ENCODE measurements at regions not wholly inside any gene's neighbourhood (a gene's known extent, or its start where the extent isn't known, plus 50 kb on each side); places are given as distances from the start of the nearest gene placed in this dataset.

DNA sequence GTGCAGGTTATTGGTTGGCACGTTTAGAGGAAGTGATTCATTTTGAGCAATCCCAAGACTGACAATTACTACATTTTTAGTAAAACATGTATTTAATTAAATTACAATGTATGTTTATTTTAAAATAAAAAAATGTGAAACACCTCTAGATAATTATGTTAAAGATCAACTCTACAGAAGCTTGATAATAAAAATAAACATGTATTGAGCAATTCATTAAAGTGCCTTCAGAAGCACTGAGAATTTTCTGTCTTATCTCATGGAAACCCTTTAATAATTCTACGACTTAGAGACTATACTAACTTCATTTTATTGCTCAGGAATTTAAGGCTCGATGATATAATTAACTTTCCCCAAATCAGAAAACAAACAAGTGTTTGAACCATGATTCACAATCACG is 208.0 kb upstream of the BRINP3 start:
- DNase-seq (ENCODE audit: low spot score) (no peak), ATAC-seq (no peak)
- no peaks in the 10 kb centered on the region for H3K36me3 Mint-ChIP-seq
- no peak overlapping the region for H3K4me3 Mint-ChIP-seq
- peaks cover 3% of the 10 kb centered on the region; the same call in 1 of the 2 replicates for H3K9me3 Mint-ChIP-seq
- no peak overlapping the region for H3K27ac Mint-ChIP-seq
- no peaks in the 10 kb centered on the region for H3K27me3 Mint-ChIP-seq (ENCODE audit: low read depth)
- CTCF ChIA-PET, result no interaction called here
- TF ChIP-seq ZNF416 (CRISPR knock-in tag; IDR thresholded peaks at IDR 0.05) (no peak), ELF4 (CRISPR knock-in tag; IDR thresholded peaks at IDR 0.05; ENCODE audit: low read depth) (no peak), CBFB (CRISPR knock-in tag; IDR thresholded peaks at IDR 0.05; ENCODE audit: low read depth) (no peak), NFE2L1 (CRISPR knock-in tag; IDR thresholded peaks at IDR 0.05) (no peak), ESRRA (CRISPR knock-in tag; IDR thresholded peaks at IDR 0.05; ENCODE audit: borderline replicate concordance) (no peak), TCF7 (CRISPR knock-in tag; IDR thresholded peaks at IDR 0.05; ENCODE audit: low read depth) (no peak), SMAD4 (CRISPR knock-in tag; IDR thresholded peaks at IDR 0.05) (no peak), EMX1 (CRISPR knock-in tag; IDR thresholded peaks at IDR 0.05) (no peak)
- TF ChIP-seq, protein P1, sequence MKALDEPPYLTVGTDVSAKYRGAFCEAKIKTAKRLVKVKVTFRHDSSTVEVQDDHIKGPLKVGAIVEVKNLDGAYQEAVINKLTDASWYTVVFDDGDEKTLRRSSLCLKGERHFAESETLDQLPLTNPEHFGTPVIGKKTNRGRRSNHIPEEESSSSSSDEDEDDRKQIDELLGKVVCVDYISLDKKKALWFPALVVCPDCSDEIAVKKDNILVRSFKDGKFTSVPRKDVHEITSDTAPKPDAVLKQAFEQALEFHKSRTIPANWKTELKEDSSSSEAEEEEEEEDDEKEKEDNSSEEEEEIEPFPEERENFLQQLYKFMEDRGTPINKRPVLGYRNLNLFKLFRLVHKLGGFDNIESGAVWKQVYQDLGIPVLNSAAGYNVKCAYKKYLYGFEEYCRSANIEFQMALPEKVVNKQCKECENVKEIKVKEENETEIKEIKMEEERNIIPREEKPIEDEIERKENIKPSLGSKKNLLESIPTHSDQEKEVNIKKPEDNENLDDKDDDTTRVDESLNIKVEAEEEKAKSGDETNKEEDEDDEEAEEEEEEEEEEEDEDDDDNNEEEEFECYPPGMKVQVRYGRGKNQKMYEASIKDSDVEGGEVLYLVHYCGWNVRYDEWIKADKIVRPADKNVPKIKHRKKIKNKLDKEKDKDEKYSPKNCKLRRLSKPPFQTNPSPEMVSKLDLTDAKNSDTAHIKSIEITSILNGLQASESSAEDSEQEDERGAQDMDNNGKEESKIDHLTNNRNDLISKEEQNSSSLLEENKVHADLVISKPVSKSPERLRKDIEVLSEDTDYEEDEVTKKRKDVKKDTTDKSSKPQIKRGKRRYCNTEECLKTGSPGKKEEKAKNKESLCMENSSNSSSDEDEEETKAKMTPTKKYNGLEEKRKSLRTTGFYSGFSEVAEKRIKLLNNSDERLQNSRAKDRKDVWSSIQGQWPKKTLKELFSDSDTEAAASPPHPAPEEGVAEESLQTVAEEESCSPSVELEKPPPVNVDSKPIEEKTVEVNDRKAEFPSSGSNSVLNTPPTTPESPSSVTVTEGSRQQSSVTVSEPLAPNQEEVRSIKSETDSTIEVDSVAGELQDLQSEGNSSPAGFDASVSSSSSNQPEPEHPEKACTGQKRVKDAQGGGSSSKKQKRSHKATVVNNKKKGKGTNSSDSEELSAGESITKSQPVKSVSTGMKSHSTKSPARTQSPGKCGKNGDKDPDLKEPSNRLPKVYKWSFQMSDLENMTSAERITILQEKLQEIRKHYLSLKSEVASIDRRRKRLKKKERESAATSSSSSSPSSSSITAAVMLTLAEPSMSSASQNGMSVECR (CRISPR knock-in tag; IDR thresholded peaks at IDR 0.05; ENCODE audit: borderline replicate concordance), result no peak
- TF ChIP-seq, protein P2, sequence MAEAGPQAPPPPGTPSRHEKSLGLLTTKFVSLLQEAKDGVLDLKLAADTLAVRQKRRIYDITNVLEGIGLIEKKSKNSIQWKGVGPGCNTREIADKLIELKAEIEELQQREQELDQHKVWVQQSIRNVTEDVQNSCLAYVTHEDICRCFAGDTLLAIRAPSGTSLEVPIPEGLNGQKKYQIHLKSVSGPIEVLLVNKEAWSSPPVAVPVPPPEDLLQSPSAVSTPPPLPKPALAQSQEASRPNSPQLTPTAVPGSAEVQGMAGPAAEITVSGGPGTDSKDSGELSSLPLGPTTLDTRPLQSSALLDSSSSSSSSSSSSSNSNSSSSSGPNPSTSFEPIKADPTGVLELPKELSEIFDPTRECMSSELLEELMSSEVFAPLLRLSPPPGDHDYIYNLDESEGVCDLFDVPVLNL (CRISPR knock-in tag; IDR thresholded peaks at IDR 0.05; ENCODE audit: borderline replicate concordance, low read depth), result no peak
- TF ChIP-seq, protein P3, sequence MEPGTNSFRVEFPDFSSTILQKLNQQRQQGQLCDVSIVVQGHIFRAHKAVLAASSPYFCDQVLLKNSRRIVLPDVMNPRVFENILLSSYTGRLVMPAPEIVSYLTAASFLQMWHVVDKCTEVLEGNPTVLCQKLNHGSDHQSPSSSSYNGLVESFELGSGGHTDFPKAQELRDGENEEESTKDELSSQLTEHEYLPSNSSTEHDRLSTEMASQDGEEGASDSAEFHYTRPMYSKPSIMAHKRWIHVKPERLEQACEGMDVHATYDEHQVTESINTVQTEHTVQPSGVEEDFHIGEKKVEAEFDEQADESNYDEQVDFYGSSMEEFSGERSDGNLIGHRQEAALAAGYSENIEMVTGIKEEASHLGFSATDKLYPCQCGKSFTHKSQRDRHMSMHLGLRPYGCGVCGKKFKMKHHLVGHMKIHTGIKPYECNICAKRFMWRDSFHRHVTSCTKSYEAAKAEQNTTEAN (CRISPR knock-in tag; IDR thresholded peaks at IDR 0.05), result no peak
- TF ChIP-seq, protein P4, sequence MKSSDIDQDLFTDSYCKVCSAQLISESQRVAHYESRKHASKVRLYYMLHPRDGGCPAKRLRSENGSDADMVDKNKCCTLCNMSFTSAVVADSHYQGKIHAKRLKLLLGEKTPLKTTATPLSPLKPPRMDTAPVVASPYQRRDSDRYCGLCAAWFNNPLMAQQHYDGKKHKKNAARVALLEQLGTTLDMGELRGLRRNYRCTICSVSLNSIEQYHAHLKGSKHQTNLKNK (CRISPR knock-in tag; IDR thresholded peaks at IDR 0.05), result no peak
- TF ChIP-seq, protein P5, sequence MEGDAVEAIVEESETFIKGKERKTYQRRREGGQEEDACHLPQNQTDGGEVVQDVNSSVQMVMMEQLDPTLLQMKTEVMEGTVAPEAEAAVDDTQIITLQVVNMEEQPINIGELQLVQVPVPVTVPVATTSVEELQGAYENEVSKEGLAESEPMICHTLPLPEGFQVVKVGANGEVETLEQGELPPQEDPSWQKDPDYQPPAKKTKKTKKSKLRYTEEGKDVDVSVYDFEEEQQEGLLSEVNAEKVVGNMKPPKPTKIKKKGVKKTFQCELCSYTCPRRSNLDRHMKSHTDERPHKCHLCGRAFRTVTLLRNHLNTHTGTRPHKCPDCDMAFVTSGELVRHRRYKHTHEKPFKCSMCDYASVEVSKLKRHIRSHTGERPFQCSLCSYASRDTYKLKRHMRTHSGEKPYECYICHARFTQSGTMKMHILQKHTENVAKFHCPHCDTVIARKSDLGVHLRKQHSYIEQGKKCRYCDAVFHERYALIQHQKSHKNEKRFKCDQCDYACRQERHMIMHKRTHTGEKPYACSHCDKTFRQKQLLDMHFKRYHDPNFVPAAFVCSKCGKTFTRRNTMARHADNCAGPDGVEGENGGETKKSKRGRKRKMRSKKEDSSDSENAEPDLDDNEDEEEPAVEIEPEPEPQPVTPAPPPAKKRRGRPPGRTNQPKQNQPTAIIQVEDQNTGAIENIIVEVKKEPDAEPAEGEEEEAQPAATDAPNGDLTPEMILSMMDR (IDR thresholded peaks at IDR 0.05), result no peak
- POLR2A ChIA-PET, result no interaction called here
- H3K4me1 Mint-ChIP-seq, result no peaks in the 10 kb centered on the region

DNA sequence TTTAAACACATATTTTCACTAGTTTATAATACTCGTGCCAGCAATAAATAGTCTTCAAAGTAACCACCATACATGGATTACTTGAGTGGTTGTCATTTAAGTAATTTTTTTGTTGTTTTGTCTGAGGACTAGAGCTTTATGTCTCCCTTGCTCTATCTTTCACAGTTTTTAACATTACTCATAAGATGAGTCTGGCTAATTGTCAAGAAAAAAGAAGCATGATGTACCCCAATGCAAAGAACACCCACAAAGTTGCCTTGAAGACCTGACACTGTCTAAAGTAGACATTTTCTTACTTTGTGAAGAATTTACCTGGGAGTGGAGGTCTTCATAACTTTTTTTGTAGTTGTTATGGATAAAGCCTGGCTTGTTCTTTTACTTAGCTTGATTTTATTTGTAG is 210.4 kb upstream of the BRINP3 start:
- Mint-ChIP-seq H3K9me3 (peaks cover 10% of the 10 kb centered on the region), H3K36me3 (no peaks in the 10 kb centered on the region), H3K27me3 (ENCODE audit: low read depth) (no peaks in the 10 kb centered on the region), H3K4me1 (no peaks in the 10 kb centered on the region), H3K4me3 (no peak overlapping the region), H3K27ac (no peak overlapping the region)
- no peak for DNase-seq (ENCODE audit: low spot score)
- CTCF ChIA-PET, result no interaction called here
- no peak for ATAC-seq
- POLR2A ChIA-PET, result no interaction called here
- TF ChIP-seq, protein P1 (CRISPR knock-in tag; IDR thresholded peaks at IDR 0.05; ENCODE audit: borderline replicate concordance), result no peak
- TF ChIP-seq, protein P6, sequence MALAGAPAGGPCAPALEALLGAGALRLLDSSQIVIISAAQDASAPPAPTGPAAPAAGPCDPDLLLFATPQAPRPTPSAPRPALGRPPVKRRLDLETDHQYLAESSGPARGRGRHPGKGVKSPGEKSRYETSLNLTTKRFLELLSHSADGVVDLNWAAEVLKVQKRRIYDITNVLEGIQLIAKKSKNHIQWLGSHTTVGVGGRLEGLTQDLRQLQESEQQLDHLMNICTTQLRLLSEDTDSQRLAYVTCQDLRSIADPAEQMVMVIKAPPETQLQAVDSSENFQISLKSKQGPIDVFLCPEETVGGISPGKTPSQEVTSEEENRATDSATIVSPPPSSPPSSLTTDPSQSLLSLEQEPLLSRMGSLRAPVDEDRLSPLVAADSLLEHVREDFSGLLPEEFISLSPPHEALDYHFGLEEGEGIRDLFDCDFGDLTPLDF (CRISPR knock-in tag; IDR thresholded peaks at IDR 0.05), result no peak
- TF ChIP-seq SMAD3 (CRISPR knock-in tag; IDR thresholded peaks at IDR 0.05; ENCODE audit: borderline replicate concordance) (no peak), NFATC4 (CRISPR knock-in tag; IDR thresholded peaks at IDR 0.05) (no peak), EMX1 (CRISPR knock-in tag; IDR thresholded peaks at IDR 0.05) (no peak), ATF1 (CRISPR knock-in tag; IDR thresholded peaks at IDR 0.05) (no peak)
- TF ChIP-seq, protein P7, sequence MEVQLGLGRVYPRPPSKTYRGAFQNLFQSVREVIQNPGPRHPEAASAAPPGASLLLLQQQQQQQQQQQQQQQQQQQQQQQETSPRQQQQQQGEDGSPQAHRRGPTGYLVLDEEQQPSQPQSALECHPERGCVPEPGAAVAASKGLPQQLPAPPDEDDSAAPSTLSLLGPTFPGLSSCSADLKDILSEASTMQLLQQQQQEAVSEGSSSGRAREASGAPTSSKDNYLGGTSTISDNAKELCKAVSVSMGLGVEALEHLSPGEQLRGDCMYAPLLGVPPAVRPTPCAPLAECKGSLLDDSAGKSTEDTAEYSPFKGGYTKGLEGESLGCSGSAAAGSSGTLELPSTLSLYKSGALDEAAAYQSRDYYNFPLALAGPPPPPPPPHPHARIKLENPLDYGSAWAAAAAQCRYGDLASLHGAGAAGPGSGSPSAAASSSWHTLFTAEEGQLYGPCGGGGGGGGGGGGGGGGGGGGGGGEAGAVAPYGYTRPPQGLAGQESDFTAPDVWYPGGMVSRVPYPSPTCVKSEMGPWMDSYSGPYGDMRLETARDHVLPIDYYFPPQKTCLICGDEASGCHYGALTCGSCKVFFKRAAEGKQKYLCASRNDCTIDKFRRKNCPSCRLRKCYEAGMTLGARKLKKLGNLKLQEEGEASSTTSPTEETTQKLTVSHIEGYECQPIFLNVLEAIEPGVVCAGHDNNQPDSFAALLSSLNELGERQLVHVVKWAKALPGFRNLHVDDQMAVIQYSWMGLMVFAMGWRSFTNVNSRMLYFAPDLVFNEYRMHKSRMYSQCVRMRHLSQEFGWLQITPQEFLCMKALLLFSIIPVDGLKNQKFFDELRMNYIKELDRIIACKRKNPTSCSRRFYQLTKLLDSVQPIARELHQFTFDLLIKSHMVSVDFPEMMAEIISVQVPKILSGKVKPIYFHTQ (CRISPR knock-in tag; IDR thresholded peaks at IDR 0.05), result no peak
